ENCODE measurements at regions not wholly inside any gene's neighbourhood (a gene's known extent, or its start where the extent isn't known, plus 50 kb on each side); places are given as distances from the start of the nearest gene placed in this dataset.

- TF ChIP-seq POLR2A (IDR thresholded peaks at IDR 0.05) (no peak), POLR2AphosphoS5 (IDR thresholded peaks at IDR 0.05) (no peak)
Observed at GRCh38 chr5:5857396-5857795, 434.9 kb downstream of the ICE1 start.
